Coronary artery (tissue), 2 donors: ENCODE measurements at regions not wholly inside any gene's neighbourhood (a gene's known extent, or its start where the extent isn't known, plus 50 kb on each side); places are given as distances from the start of the nearest gene placed in this dataset.

Experiments
- DNase-seq: peaks from one replicate; pipeline ENCODE4 v3.0.0-alpha.2; 2017; ENCODE audit warnings: low spot score
- H3K27ac ChIP-seq, 2 donors: fragments of 200-600 bp; sonication (generic); one replicate each; pipeline ENCODE4 v1.5.1; 2016 to 2019
- H3K4me3 ChIP-seq: fragments of 200-600 bp; sonication (generic); 2 replicates; pipeline ENCODE4 v1.5.1; 2016; ENCODE audit warnings: mild to moderate bottlenecking, moderate library complexity
- TF ChIP-seq, protein P1 (sequence below): fragments of 200-600 bp; sonication (generic); IDR thresholded peaks from one replicate; pipeline ENCODE4 v1.5.1; 2019; ENCODE audit warnings: antibody characterized with exemption

DNA sequence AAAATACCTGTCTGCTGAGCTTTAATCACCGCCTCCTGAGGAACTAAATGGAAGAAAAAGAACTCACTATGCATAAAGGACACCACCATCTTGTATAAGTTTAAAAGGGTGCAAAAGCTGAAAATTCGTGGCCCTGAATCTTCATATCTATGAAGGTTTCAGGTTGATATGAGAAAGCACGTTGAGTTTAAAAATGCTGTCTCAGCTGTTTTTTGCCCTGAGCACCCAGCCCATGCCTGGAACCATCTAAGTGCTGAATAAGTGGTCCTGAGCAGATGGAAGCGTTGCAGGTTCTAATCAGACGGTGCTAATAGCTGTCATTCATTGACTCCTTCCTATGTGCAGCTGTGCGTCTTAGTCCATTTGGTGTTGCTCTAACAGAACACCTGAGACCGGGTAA, 467.4 kb downstream of the EIPR1 start:
- DNase-seq = no peak
- no peak overlapping the region for H3K27ac ChIP-seq
- TF ChIP-seq, protein P1, sequence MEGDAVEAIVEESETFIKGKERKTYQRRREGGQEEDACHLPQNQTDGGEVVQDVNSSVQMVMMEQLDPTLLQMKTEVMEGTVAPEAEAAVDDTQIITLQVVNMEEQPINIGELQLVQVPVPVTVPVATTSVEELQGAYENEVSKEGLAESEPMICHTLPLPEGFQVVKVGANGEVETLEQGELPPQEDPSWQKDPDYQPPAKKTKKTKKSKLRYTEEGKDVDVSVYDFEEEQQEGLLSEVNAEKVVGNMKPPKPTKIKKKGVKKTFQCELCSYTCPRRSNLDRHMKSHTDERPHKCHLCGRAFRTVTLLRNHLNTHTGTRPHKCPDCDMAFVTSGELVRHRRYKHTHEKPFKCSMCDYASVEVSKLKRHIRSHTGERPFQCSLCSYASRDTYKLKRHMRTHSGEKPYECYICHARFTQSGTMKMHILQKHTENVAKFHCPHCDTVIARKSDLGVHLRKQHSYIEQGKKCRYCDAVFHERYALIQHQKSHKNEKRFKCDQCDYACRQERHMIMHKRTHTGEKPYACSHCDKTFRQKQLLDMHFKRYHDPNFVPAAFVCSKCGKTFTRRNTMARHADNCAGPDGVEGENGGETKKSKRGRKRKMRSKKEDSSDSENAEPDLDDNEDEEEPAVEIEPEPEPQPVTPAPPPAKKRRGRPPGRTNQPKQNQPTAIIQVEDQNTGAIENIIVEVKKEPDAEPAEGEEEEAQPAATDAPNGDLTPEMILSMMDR = no peak
- no peak overlapping the region for H3K4me3 ChIP-seq

DNA sequence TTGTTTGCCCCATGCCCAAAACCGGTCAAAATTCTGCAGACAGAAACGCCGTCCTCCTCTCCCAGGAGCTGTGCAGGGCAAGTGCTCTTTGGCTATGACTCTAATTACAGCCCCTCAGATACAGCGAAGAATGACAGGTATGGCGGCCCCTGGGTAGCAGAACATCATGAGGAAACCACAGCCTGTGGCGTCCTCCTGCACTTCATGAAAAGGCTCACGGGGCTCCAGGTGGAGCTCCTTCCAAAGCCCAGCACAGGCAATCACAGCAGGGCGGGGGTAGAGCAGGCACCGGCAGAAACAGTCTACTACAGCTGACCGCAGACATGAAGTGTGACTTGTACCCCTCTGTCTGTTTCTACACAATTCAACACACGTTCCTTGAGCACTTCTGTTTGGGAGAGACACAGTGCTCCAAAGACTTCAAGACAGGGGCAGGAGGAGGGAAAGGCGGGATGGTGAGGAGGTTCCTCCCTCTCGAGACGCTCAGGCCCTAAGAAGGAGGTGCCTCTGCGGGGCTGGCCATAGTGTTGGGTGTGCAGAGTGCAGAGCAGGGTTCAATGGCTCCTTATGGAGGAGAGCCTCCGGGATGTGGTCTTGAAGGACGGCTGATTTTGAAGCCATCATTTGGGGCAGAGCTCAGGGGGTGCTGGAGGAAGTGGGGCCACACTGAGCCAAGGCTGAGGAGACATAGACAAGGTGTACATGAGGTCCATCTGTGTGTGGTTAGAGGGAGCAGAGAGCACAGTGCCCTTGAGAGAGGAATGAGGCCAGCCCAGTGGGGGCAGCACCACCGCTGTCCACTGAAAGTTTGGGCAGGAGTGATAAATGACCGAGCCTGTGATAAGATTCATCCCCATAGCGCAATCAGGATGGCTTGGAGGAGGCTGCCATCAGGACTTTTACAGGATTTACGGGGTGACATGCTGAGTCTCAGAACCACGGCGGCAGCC, 468.3 kb downstream of the EIPR1 start:
- Histone ChIP-seq H3K4me3 (no peak overlapping the region), H3K27ac (no peak overlapping the region)
- TF ChIP-seq, protein P1 = no peak
- no peak for DNase-seq

DNA sequence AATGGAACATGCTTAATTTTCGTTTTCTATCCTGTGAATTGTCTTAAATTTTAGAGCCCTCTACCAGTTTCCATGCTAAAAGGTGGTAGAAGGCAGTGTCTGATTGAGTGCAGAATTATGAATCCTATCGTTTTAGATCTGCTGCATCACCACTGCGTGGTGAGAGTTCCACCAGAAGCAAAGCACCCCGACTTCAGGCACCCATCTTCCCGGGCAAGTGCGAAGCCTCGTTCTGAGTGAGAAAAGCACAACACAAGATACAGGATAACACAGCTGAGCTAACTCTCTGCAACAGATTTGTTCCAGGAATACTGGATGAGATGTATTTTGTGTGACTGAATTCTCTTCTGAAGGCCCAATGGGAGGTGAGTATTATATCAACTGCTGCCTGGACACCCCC, 471.5 kb downstream of the EIPR1 start:
- TF ChIP-seq, protein P1 = no peak
- H3K27ac ChIP-seq = no peak overlapping the region
- DNase-seq = no peak
- H3K4me3 ChIP-seq = no peak overlapping the region

DNA sequence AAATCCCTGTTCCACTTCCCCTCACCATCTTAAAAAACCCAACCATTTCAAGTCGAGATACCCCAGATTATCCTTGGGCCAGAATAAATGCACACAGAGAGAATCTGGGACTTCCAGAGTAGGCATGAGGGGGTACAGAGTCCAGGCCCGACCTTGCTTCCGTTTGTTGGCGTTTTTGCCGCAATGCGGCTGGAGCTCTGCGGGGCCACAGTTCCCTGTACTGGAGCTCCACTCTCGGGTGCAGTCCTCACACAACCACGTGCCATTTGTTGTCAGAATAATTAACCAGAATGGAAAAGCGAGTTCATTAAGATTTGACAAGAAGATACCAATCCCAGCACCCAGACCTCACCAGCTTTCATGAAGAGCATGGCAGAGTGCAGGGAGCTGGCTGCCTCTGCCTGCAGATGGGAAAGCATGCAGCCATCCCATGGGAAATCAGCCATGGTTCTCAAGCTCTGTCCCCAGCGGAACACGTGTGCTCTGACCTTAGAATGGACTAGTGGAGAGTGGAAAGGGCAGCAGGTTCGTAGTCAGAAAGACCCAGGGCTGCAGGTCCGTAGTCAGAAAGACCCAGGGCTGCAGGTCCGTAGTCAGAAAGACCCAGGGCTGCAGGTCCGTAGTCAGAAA, 472.8 kb downstream of the EIPR1 start:
- Histone ChIP-seq H3K4me3 (no peak overlapping the region), H3K27ac (no peak overlapping the region)
- DNase-seq = no peak
- TF ChIP-seq, protein P1 = no peak

DNA sequence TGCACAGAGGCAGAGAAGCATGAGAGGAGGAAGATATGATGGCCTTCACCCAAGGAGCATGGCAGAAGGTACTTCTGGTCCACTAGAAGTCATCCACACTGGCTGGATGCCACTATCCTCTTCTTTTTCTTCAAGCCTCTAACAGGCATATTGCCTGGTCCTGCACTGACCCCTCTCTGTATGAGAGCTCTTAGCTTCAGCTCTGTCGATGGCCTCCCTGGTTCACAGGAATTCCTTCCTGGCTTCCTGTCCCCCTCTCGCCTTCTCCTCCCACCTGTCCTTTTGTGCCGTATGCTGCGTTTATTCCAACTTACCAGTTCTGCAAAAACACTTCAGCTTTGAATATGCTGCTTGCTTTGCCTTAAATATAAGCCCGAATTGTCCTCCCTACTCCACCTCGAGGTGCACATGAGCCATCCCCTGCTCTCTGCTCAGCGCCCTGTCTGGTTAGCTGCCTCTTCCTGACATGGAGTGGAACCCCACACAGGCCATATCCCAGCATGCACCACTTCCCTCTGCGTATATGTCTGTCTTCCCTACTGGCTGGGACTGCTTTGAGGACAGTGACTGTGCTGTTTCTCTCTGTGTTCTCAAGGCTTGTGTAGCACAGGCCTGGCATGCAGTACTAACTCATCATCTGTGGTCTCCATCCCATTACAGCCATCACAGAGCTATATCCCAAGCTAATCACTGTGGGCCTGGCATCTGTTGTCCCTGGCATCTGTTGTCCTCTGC, 474.9 kb downstream of the EIPR1 start:
- no peak overlapping the region for H3K27ac ChIP-seq
- no peak overlapping the region for H3K4me3 ChIP-seq
- TF ChIP-seq, protein P1 = no peak
- no peak for DNase-seq

DNA sequence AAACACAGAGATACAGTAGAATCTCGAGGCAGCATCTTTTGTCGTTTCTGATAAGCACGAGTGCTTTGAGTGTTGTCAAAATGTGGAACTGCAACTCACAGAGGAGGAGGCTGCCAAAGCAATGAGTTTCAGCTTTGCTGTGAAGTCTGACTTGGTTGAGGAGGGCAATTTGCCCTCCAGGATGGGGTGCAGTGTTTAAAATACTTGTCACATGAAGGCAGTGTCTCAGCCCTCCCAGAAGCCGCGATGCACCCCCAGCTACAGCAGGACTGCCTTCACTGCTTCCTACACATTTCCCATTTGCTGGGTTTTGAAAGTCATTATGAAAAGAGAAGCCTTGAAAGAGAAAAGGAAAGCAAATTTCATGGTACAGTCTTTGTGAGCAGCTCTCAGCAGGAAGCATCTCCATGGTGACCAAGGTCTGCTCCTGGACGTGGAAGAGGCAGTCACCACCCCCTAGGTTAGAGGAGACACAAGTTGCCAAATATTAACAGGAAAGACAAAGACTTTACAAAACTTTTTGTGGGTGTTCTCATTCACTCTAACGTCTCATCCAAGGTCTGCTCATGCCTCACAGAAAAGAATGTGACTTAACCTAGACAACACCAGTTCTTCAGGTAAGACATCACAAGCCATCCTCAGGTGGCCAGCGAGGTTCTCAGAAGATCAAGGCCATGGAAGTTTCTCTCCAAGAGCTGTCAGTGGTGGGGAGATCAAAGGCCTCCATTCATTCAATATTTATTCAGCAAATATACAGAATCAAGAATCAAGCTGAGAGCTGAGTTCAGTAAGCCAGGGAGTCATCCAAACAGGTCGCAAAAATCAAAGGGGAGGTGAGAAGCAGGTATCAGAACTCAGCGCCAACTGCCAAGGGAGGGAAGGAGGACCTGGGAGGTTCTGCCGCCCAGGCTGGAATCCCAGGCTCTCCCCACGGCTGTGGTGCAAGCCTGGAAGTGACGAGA, 476.0 kb downstream of the EIPR1 start:
- Histone ChIP-seq H3K27ac (no peak overlapping the region), H3K4me3 (no peak overlapping the region)
- DNase-seq = no peak
- TF ChIP-seq, protein P1 = no peak
